IMR-90 (cell line): ENCODE measurements at regions not wholly inside any gene's neighbourhood (a gene's known extent, or its start where the extent isn't known, plus 50 kb on each side); places are given as distances from the start of the nearest gene placed in this dataset.

ENCODE experiments used
- ATAC-seq: fragments of 200-7000 bp; cut with Tn5 transposase; 2 replicates; pipeline ENCODE4 v1.9.1; 2020; ENCODE audit warnings: low read depth, mild to moderate bottlenecking, moderate library complexity
- BruUV-seq: library from RNA; stranded (reverse); fragments of 400-500 nt; replicated peaks from 2 replicates; lab custom pipeline; 2021; lab: Mats Ljungman, UMichigan
- CTCF ChIA-PET: fragments of 300-600 bp; formaldehyde crosslinking; extraction: SDS; loops from one replicate; lab custom pipeline; 2021; ENCODE audit warnings: antibody characterized with exemption; lab: Yijun Ruan, JAX
- POLR2A ChIA-PET: fragments of 300-600 bp; sonication (Branson Sonifier 250); formaldehyde crosslinking; loops from one replicate; lab custom pipeline; 2022; ENCODE audit warnings: antibody characterized with exemption; ENCODE audit not compliant: unreplicated experiment; lab: Charles Lee
- DNase-seq: peaks from one replicate; pipeline ENCODE4 v3.0.0; 2013
- H2AFZ ChIP-seq: replicated peaks from 2 replicates; pipeline ENCODE3; 2013; ENCODE audit warnings: low read length, mild to moderate bottlenecking; ENCODE audit not compliant: poor library complexity
- H2AK5ac ChIP-seq: 2 replicates; pipeline ENCODE4 v1.6.1; 2013; ENCODE audit warnings: low read depth, low read length, inconsistent platforms
- H2AK9ac ChIP-seq: replicated peaks from 2 replicates; pipeline ENCODE3; 2013; ENCODE audit warnings: mild to moderate bottlenecking, low read depth, low read length, moderate library complexity; ENCODE audit not compliant: poor library complexity
- H2BK120ac ChIP-seq: 2 replicates; pipeline ENCODE4 v1.6.1; 2013; ENCODE audit warnings: low read depth, low read length, inconsistent platforms
- H2BK15ac ChIP-seq: 3 replicates; pipeline ENCODE4 v1.6.1; 2013; ENCODE audit warnings: low read depth, low read length, inconsistent platforms
- H2BK20ac ChIP-seq: 2 replicates; pipeline ENCODE4 v1.6.1; 2013; ENCODE audit warnings: low read depth, mild to moderate bottlenecking, inconsistent platforms, low read length, moderate library complexity
- H2BK5ac ChIP-seq: 2 replicates; pipeline ENCODE4 v1.6.1; 2013; ENCODE audit warnings: mild to moderate bottlenecking, low read depth, low read length, inconsistent platforms; ENCODE audit not compliant: poor library complexity, severe bottlenecking
- H3K14ac ChIP-seq: replicated peaks from 2 replicates; pipeline ENCODE4 v1.6.1; 2013; ENCODE audit warnings: low read depth, low read length, inconsistent platforms
- H3K18ac ChIP-seq: 2 replicates; pipeline ENCODE4 v1.6.1; 2013; ENCODE audit warnings: low read depth, low read length, control low read depth
- H3K23ac ChIP-seq: 2 replicates; pipeline ENCODE4 v1.6.1; 2013; ENCODE audit warnings: low read depth, low read length, inconsistent platforms
- H3K27ac ChIP-seq: 2 replicates; pipeline ENCODE4 v1.5.1; 2013; ENCODE audit warnings: mild to moderate bottlenecking, control low read depth, low read length; ENCODE audit not compliant: insufficient read depth
- H3K27me3 ChIP-seq: 2 replicates; pipeline ENCODE4 v1.6.1; 2013; ENCODE audit warnings: low read length; ENCODE audit not compliant: control insufficient read depth, insufficient read depth
- H3K36me3 ChIP-seq: 2 replicates; pipeline ENCODE4 v1.6.1; 2013; ENCODE audit warnings: low read length, mixed read lengths; ENCODE audit not compliant: control insufficient read depth, insufficient read depth
- H3K4ac ChIP-seq: 2 replicates; pipeline ENCODE4 v1.6.1; 2013; ENCODE audit warnings: low read depth, low read length, inconsistent platforms
- H3K4me1 ChIP-seq: 2 replicates; pipeline ENCODE4 v1.6.1; 2013; ENCODE audit warnings: low read length, mixed read lengths; ENCODE audit not compliant: control insufficient read depth, insufficient read depth
- H3K4me2 ChIP-seq: 2 replicates; pipeline ENCODE4 v1.6.1; 2013; ENCODE audit warnings: low read depth, mild to moderate bottlenecking, control low read depth, low read length, moderate library complexity
- H3K4me3 ChIP-seq: 2 replicates; pipeline ENCODE4 v1.5.1; 2013; ENCODE audit warnings: low read depth, mild to moderate bottlenecking, control low read depth, low read length, moderate library complexity; ENCODE audit not compliant: insufficient read depth
- H3K56ac ChIP-seq: 2 replicates; pipeline ENCODE4 v1.6.1; 2013; ENCODE audit warnings: low read length, inconsistent platforms; ENCODE audit not compliant: insufficient read depth; ENCODE audit errors: extremely low read depth
- H3K79me1 ChIP-seq, 2 experiments: 2 replicates each; pipeline ENCODE4 v1.6.1; 2013; ENCODE audit warnings: low read length in 2 of 2, inconsistent platforms in 1 of 2, low read depth in 1 of 2
- H3K9ac ChIP-seq: 2 replicates; pipeline ENCODE4 v1.6.1; 2013; ENCODE audit warnings: low read depth, low read length, control low read depth
- H3K9me1 ChIP-seq: 2 replicates; pipeline ENCODE4 v1.6.1; 2013; ENCODE audit warnings: low read length, inconsistent platforms; ENCODE audit not compliant: insufficient read depth
- H3K9me3 ChIP-seq: 2 replicates; pipeline ENCODE4 v1.6.1; 2013; ENCODE audit warnings: low read length; ENCODE audit not compliant: control insufficient read depth, insufficient read depth
- H4K20me1 ChIP-seq: 2 replicates; pipeline ENCODE4 v1.6.1; 2013; ENCODE audit warnings: low read length, inconsistent platforms; ENCODE audit not compliant: insufficient read depth
- H4K5ac ChIP-seq: 2 replicates; pipeline ENCODE4 v1.6.1; 2013; ENCODE audit warnings: mild to moderate bottlenecking, low read depth, low read length, control low read depth
- H4K8ac ChIP-seq, 2 experiments: 2 replicates each; pipeline ENCODE4 v1.6.1; 2013; ENCODE audit warnings: low read depth in 2 of 2, low read length in 2 of 2, control low read depth in 1 of 2, inconsistent platforms in 1 of 2
- H4K91ac ChIP-seq: 2 replicates; pipeline ENCODE4 v1.6.1; 2013; ENCODE audit warnings: low read depth, low read length, inconsistent platforms; ENCODE audit not compliant: insufficient read depth
- BHLHE40 ChIP-seq: fragments of 150-350 bp; IDR thresholded peaks from 2 replicates; pipeline ENCODE4 v1.6.1; 2016; ENCODE audit warnings: mild to moderate bottlenecking, low read depth, low read length
- CEBPB ChIP-seq: IDR thresholded peaks from 2 replicates; pipeline ENCODE4 v1.6.1; 2012; ENCODE audit warnings: low read depth, low read length, improper control_type of control experiment
- CHD1 ChIP-seq: IDR thresholded peaks from 2 replicates; pipeline ENCODE4 v1.6.1; 2012; ENCODE audit warnings: low read depth, low read length, improper control_type of control experiment
- FOS ChIP-seq: fragments of 150-350 bp; IDR thresholded peaks from 2 replicates; pipeline ENCODE4 v1.6.1; 2016; ENCODE audit warnings: low read depth, low read length
- MAFK ChIP-seq: IDR thresholded peaks from 2 replicates; pipeline ENCODE4 v1.6.1; 2012; ENCODE audit warnings: low read depth, low read length, improper control_type of control experiment
- MAZ ChIP-seq: IDR thresholded peaks from 2 replicates; pipeline ENCODE4 v1.6.1; 2012; ENCODE audit warnings: low read depth, mild to moderate bottlenecking, low read length, improper control_type of control experiment, moderate library complexity, borderline replicate concordance
- MXI1 ChIP-seq: IDR thresholded peaks from 2 replicates; pipeline ENCODE4 v1.6.1; 2012; ENCODE audit warnings: low read depth, mild to moderate bottlenecking, low read length, moderate library complexity, borderline replicate concordance
- NFE2L2 ChIP-seq: fragments of 150-350 bp; IDR thresholded peaks from 2 replicates; pipeline ENCODE4 v1.6.1; 2016; ENCODE audit warnings: low read depth, mild to moderate bottlenecking, low read length
- POLR2A ChIP-seq: IDR thresholded peaks from 2 replicates; pipeline ENCODE4 v1.6.1; 2012; ENCODE audit warnings: mild to moderate bottlenecking, low read depth, low read length
- RAD21 ChIP-seq: IDR thresholded peaks from 2 replicates; pipeline ENCODE4 v1.6.1; 2012; ENCODE audit warnings: low read length, improper control_type of control experiment
- RCOR1 ChIP-seq: IDR thresholded peaks from 2 replicates; pipeline ENCODE4 v1.6.1; 2012; ENCODE audit warnings: mild to moderate bottlenecking, low read length, improper control_type of control experiment; ENCODE audit not compliant: insufficient replicate concordance
- SMC3 ChIP-seq: fragments of 150-350 bp; IDR thresholded peaks from 2 replicates; pipeline ENCODE4 v1.6.1; 2016; ENCODE audit warnings: low read depth, mild to moderate bottlenecking, antibody characterized with exemption, low read length, moderate library complexity
- WGBS, 2 experiments: methylation state at CpG; one replicate each; pipeline versions ENCODE4 v1.1.5 to v1.1.7; 2013; ENCODE audit warnings: missing lambda C conversion rate in 2 of 2; ENCODE audit not compliant: insufficient read length in 1 of 2; ENCODE audit errors: extremely low coverage in 2 of 2; 5-methylcytosine and 5-hydroxymethylcytosine counted together
- dilution Hi-C: fragments of 300-500 bp; cut with HindIII; formaldehyde crosslinking; loops from one replicate; pipeline ENCODE4 v1.14.3; 2018; ENCODE audit warnings: low sequenced_read_pairs; ENCODE audit not compliant: unreplicated experiment
- in situ Hi-C: fragments of 300-500 bp; cut with MboI; formaldehyde crosslinking; loops from 3 replicates; pipeline ENCODE4 v1.14.3; 2019; ENCODE audit warnings: low sequenced_read_pairs, inconsistent platforms, mixed read lengths
- intact Hi-C: fragments of 100-400 bp; cut with micrococcal nuclease; formaldehyde crosslinking; loops from 2 replicates; pipeline ENCODE4 v1.10.0; 2022
- TF ChIP-seq, protein P1 (sequence below): conservative IDR thresholded peaks from 2 replicates; pipeline ENCODE4 v1.5.1; 2012; ENCODE audit warnings: mild to moderate bottlenecking, low read depth, low read length, improper control_type of control experiment
- TF ChIP-seq, protein P2 (sequence below): fragments of 150-350 bp; IDR thresholded peaks from 2 replicates; pipeline ENCODE4 v1.6.1; 2017; ENCODE audit warnings: mild to moderate bottlenecking, antibody characterized with exemption, low read length, low read depth
- TF ChIP-seq, protein P3 (sequence below): fragments of 150-350 bp; IDR thresholded peaks from 2 replicates; pipeline ENCODE4 v1.6.1; 2016; ENCODE audit warnings: low read depth, mild to moderate bottlenecking, low read length, moderate library complexity, borderline replicate concordance

DNA sequence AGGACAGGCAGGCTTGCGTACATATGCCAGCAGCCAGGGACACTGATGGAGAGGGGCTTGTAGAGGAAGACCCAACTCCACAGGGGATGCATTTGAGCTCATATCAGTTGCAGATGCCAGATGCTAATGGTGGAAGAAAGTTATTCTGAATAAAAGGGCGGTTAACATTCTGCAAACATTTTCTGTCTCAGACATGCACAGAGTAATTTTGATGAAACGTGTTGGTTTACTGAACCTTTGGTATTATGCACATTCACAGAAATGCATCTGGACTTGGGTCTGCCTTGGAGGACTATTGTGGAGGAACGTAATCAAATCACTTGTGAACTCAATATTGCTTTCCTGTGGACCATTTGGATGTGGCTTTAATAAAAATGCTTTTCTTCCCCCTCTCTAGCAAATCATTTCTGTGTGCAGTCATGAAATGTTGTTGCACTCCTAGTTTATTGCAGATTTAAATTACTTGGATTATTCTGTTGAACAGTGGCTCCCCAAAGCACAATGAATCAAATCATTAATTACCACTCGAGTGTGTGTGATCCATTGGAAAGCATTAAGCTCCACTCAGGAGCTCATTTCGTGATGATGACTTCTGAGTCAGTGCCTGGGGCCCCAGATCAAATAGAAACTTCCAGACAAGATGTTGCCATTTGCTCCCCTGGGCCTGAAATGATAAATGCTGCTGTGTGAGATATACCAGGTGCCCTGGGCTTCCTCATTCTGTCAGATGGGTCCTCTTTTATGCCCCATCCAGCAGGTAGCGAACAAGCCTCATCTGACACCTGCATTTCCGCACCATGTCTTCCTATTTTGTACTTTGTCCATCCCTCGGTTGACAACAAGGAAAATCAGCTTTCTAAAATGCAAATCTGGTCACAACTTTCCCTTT, 697.0 kb upstream of the HS6ST1 start:
- Histone ChIP-seq H3K4me1 (no peaks in the 10 kb centered on the region), H2BK15ac (no peak overlapping the region), H4K8ac (no peak overlapping the region), H3K14ac (no peak overlapping the region), H3K9me1 (no peaks in the 10 kb centered on the region), H3K23ac (no peak overlapping the region), H4K5ac (no peak overlapping the region), H3K27me3 (no peaks in the 10 kb centered on the region), H3K27ac (no peak overlapping the region), H3K9me3 (peaks cover 10% of the 10 kb centered on the region), H3K56ac (no peak overlapping the region), H3K36me3 (no peaks in the 10 kb centered on the region), H2BK120ac (no peak overlapping the region), H2AK9ac (no peak overlapping the region), H4K20me1 (no peaks in the 10 kb centered on the region), H3K9ac (no peak overlapping the region), H3K4me2 (no peak overlapping the region), H3K4ac (no peak overlapping the region), H2AFZ (no peak overlapping the region), H3K18ac (no peak overlapping the region), H2BK5ac (no peak overlapping the region), H3K4me3 (no peak overlapping the region), H2BK20ac (no peak overlapping the region), H4K91ac (no peak overlapping the region), H2AK5ac (no peak overlapping the region), H3K79me1 (no peaks in the 10 kb centered on the region)
- no TSS peak for BruUV-seq
- POLR2A ChIA-PET, result no interaction called here
- intact Hi-C loops, result no loop called here
- ATAC-seq, result no peak
- dilution Hi-C loops, result no loop called here
- no peak for DNase-seq
- CTCF ChIA-PET, result no interaction called here
- in situ Hi-C loops, result no loop called here
- 43% methylated on average over 3 of the region's 9 CpGs; no CpG with 5 or more reads in 1 of the 2 experiments for WGBS, 2 experiments
- TF ChIP-seq CEBPB (no peak), MXI1 (no peak), RCOR1 (no peak), RAD21 (no peak), MAFK (no peak), NFE2L2 (no peak), POLR2A (no peak), BHLHE40 (no peak), SMC3 (no peak), MAZ (no peak), FOS (no peak), CHD1 (no peak)
- TF ChIP-seq, protein P1, sequence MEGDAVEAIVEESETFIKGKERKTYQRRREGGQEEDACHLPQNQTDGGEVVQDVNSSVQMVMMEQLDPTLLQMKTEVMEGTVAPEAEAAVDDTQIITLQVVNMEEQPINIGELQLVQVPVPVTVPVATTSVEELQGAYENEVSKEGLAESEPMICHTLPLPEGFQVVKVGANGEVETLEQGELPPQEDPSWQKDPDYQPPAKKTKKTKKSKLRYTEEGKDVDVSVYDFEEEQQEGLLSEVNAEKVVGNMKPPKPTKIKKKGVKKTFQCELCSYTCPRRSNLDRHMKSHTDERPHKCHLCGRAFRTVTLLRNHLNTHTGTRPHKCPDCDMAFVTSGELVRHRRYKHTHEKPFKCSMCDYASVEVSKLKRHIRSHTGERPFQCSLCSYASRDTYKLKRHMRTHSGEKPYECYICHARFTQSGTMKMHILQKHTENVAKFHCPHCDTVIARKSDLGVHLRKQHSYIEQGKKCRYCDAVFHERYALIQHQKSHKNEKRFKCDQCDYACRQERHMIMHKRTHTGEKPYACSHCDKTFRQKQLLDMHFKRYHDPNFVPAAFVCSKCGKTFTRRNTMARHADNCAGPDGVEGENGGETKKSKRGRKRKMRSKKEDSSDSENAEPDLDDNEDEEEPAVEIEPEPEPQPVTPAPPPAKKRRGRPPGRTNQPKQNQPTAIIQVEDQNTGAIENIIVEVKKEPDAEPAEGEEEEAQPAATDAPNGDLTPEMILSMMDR, result no peak
- TF ChIP-seq, protein P2, sequence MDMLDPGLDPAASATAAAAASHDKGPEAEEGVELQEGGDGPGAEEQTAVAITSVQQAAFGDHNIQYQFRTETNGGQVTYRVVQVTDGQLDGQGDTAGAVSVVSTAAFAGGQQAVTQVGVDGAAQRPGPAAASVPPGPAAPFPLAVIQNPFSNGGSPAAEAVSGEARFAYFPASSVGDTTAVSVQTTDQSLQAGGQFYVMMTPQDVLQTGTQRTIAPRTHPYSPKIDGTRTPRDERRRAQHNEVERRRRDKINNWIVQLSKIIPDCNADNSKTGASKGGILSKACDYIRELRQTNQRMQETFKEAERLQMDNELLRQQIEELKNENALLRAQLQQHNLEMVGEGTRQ, result no peak
- TF ChIP-seq, protein P3, sequence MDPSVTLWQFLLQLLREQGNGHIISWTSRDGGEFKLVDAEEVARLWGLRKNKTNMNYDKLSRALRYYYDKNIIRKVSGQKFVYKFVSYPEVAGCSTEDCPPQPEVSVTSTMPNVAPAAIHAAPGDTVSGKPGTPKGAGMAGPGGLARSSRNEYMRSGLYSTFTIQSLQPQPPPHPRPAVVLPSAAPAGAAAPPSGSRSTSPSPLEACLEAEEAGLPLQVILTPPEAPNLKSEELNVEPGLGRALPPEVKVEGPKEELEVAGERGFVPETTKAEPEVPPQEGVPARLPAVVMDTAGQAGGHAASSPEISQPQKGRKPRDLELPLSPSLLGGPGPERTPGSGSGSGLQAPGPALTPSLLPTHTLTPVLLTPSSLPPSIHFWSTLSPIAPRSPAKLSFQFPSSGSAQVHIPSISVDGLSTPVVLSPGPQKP, result no peak
